Keratinocyte (primary cell): ENCODE measurements at regions not wholly inside any gene's neighbourhood (a gene's known extent, or its start where the extent isn't known, plus 50 kb on each side); places are given as distances from the start of the nearest gene placed in this dataset.

Experiments
- EZH2 ChIP-seq: IDR thresholded peaks from one replicate; pipeline ENCODE4 v1.6.1; 2012; ENCODE audit warnings: inconsistent platforms, mild to moderate bottlenecking, low read length, moderate library complexity
- TF ChIP-seq, protein P1 (sequence below), 3 experiments: IDR thresholded peaks in 1 of 3; conservative IDR thresholded peaks in 1 of 3; optimal IDR thresholded peaks in 1 of 3; 2 replicates in 2 of 3; 3 replicates in 1 of 3; pipeline versions ENCODE3 to v1.5.1; 2011; ENCODE audit warnings: low read length in 3 of 3, mild to moderate bottlenecking in 3 of 3, moderate library complexity in 2 of 3, control low read depth in 1 of 3, inconsistent platforms in 1 of 3; ENCODE audit not compliant: insufficient read depth in 2 of 3; ENCODE audit errors: extremely low read depth in 1 of 3

- TF ChIP-seq, protein P1, sequence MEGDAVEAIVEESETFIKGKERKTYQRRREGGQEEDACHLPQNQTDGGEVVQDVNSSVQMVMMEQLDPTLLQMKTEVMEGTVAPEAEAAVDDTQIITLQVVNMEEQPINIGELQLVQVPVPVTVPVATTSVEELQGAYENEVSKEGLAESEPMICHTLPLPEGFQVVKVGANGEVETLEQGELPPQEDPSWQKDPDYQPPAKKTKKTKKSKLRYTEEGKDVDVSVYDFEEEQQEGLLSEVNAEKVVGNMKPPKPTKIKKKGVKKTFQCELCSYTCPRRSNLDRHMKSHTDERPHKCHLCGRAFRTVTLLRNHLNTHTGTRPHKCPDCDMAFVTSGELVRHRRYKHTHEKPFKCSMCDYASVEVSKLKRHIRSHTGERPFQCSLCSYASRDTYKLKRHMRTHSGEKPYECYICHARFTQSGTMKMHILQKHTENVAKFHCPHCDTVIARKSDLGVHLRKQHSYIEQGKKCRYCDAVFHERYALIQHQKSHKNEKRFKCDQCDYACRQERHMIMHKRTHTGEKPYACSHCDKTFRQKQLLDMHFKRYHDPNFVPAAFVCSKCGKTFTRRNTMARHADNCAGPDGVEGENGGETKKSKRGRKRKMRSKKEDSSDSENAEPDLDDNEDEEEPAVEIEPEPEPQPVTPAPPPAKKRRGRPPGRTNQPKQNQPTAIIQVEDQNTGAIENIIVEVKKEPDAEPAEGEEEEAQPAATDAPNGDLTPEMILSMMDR (optimal IDR thresholded peaks at IDR 0.05 in 1 of 3, IDR thresholded peaks at IDR 0.05 in 1 of 3, conservative IDR thresholded peaks at IDR 0.05 in 1 of 3; ENCODE audit: extremely low read depth in 1 of 3, insufficient read depth in 2 of 3, low read length in 3 of 3), result no peak
- TF ChIP-seq EZH2, result no peak
Measured at GRCh38 chr17:72569148-72569946, 448.5 kb downstream of the SOX9 start.
